OCI-LY3 (cell line): ENCODE measurements at regions not wholly inside any gene's neighbourhood (a gene's known extent, or its start where the extent isn't known, plus 50 kb on each side); places are given as distances from the start of the nearest gene placed in this dataset.

Experiments used
- H2AFZ ChIP-seq: fragments of 200-600, 300-600 bp; shearing (Covaris generic); 2 replicates; pipeline ENCODE4 v1.6.0; 2014; ENCODE audit warnings: antibody characterized with exemption, low read depth, low read length
- H3K27ac ChIP-seq: fragments of 200-600, 300-600 bp; sonication (generic); 2 replicates; pipeline ENCODE4 v1.5.1; 2014; ENCODE audit warnings: mild to moderate bottlenecking, low read length, moderate library complexity, mixed read lengths
- H3K27me3 ChIP-seq: fragments of 200-600, 300-600 bp; sonication (generic); 2 replicates; pipeline ENCODE4 v1.6.1; 2014; ENCODE audit warnings: low read depth, low read length, mixed read lengths
- H3K36me3 ChIP-seq: fragments of 200-600, 300-600 bp; sonication (generic); replicated peaks from 2 replicates; pipeline ENCODE3; 2014; ENCODE audit warnings: low read depth, low read length, mixed read lengths
- H3K4me1 ChIP-seq: fragments of 300-600, 200-600 bp; sonication (generic); 2 replicates; pipeline ENCODE4 v1.6.1; 2014; ENCODE audit warnings: low read length, mixed read lengths
- H3K4me2 ChIP-seq: fragments of 200-600, 300-600 bp; sonication (generic); 2 replicates; pipeline ENCODE4 v1.6.1; 2014; ENCODE audit warnings: low read length, mixed read lengths
- H3K4me3 ChIP-seq: fragments of 300-600, 200-600 bp; sonication (generic); 2 replicates; pipeline ENCODE4 v1.5.1; 2014; ENCODE audit warnings: antibody characterized with exemption, mild to moderate bottlenecking, low read length, moderate library complexity
- H3K79me2 ChIP-seq: fragments of 300-600, 200-600 bp; shearing (Covaris generic); 2 replicates; pipeline ENCODE4 v1.6.1; 2014; ENCODE audit warnings: mild to moderate bottlenecking, low read length, mixed read lengths
- H3K9ac ChIP-seq: fragments of 300-600, 200-600 bp; shearing (Covaris generic); 2 replicates; pipeline ENCODE4 v1.6.0; 2014; ENCODE audit warnings: mild to moderate bottlenecking, low read length, moderate library complexity
- H3K9me3 ChIP-seq: fragments of 200-600, 300-600 bp; shearing (Covaris generic); 2 replicates; pipeline ENCODE4 v1.6.1; 2014; ENCODE audit warnings: low read length, mixed read lengths; ENCODE audit not compliant: insufficient read depth
- H4K20me1 ChIP-seq: fragments of 200-600, 300-600 bp; sonication (generic); 2 replicates; pipeline ENCODE4 v1.6.1; 2016; ENCODE audit warnings: low read length, mixed read lengths; ENCODE audit not compliant: insufficient read depth
- EZH2phosphoT487 ChIP-seq: fragments of 200-600 bp; shearing (Covaris generic); IDR thresholded peaks from 2 replicates; pipeline ENCODE4 v1.6.1; 2018; ENCODE audit warnings: antibody characterized with exemption, mixed run types, low read depth
- TF ChIP-seq, protein P1 (sequence below): fragments of 200-600, 300-600 bp; sonication (generic); IDR thresholded peaks from 2 replicates; pipeline ENCODE4 v1.5.1; 2014; ENCODE audit warnings: antibody characterized with exemption, low read length, low read depth

DNA sequence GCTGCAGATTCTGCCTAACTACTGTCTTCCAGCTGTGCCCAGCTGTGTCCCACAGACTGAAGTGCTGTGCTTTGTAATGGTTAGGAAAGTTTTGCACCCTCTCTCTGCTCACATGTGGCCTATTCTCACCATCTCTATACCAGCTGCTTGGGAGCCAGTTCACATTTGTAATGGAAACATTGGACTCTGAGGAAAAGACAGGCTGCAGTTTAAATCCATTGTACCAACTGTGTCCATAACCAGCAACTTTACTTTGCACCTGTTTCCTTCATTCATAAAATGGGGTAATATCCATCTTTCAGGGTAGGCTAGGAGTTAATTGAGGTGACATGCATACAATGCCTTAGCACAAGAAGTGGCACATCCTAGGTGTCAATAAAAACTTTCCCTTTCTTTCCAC is 344.0 kb downstream of the TNS1 start:
- Histone ChIP-seq H2AFZ (no peak overlapping the region), H3K36me3 (no peaks in the 10 kb centered on the region), H3K27ac (no peak overlapping the region), H4K20me1 (no peaks in the 10 kb centered on the region), H3K4me3 (no peak overlapping the region), H3K9ac (no peak overlapping the region), H3K79me2 (no peaks in the 10 kb centered on the region), H3K27me3 (peaks cover 27% of the 10 kb centered on the region), H3K4me2 (no peak overlapping the region), H3K4me1 (no peaks in the 10 kb centered on the region), H3K9me3 (no peaks in the 10 kb centered on the region)
- no peak for TF ChIP-seq EZH2phosphoT487
- TF ChIP-seq, protein P1, sequence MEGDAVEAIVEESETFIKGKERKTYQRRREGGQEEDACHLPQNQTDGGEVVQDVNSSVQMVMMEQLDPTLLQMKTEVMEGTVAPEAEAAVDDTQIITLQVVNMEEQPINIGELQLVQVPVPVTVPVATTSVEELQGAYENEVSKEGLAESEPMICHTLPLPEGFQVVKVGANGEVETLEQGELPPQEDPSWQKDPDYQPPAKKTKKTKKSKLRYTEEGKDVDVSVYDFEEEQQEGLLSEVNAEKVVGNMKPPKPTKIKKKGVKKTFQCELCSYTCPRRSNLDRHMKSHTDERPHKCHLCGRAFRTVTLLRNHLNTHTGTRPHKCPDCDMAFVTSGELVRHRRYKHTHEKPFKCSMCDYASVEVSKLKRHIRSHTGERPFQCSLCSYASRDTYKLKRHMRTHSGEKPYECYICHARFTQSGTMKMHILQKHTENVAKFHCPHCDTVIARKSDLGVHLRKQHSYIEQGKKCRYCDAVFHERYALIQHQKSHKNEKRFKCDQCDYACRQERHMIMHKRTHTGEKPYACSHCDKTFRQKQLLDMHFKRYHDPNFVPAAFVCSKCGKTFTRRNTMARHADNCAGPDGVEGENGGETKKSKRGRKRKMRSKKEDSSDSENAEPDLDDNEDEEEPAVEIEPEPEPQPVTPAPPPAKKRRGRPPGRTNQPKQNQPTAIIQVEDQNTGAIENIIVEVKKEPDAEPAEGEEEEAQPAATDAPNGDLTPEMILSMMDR, result no peak

GRCh38 chr2:217657252-217657651 is 345.5 kb downstream of the TNS1 start:
- Histone ChIP-seq H3K4me1 (no peaks in the 10 kb centered on the region), H3K9me3 (no peaks in the 10 kb centered on the region), H3K9ac (no peak overlapping the region), H4K20me1 (no peaks in the 10 kb centered on the region), H3K27ac (no peak overlapping the region), H2AFZ (no peak overlapping the region), H3K4me2 (no peak overlapping the region), H3K4me3 (no peak overlapping the region), H3K36me3 (no peaks in the 10 kb centered on the region), H3K27me3 (peaks cover 32% of the 10 kb centered on the region), H3K79me2 (no peaks in the 10 kb centered on the region)
- TF ChIP-seq, protein P1, result no peak

DNA sequence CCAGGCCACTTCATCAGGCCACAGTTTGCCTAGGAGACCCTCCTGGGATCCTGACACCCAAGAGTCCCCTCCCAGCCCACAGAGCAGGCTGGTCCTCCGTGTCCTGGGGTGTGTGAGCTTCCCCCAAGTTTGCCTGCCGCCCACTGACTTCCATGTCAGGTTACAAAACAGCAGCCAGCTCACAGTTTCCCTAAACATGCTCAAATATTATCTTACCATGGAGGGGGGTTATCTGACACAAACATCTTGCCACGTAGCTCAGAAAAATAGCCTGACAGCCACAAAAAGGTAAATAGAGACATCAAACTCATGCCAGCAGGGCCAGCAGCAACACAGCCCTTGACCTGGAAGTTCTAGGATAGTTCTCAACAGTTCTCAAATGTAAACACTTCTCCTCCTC is 346.5 kb downstream of the TNS1 start:
- Histone ChIP-seq H2AFZ (no peak overlapping the region), H3K36me3 (no peaks in the 10 kb centered on the region), H3K9me3 (no peaks in the 10 kb centered on the region), H4K20me1 (no peaks in the 10 kb centered on the region), H3K9ac (no peak overlapping the region), H3K79me2 (no peaks in the 10 kb centered on the region), H3K4me2 (no peak overlapping the region), H3K27me3 (peaks cover 34% of the 10 kb centered on the region), H3K27ac (no peak overlapping the region), H3K4me1 (no peaks in the 10 kb centered on the region), H3K4me3 (no peak overlapping the region)
- TF ChIP-seq, protein P1, result no peak
- no peak for TF ChIP-seq EZH2phosphoT487

- no peaks in the 10 kb centered on the region for H3K9me3 ChIP-seq
- no peaks in the 10 kb centered on the region for H3K4me1 ChIP-seq
- H3K36me3 ChIP-seq, result no peaks in the 10 kb centered on the region
- H2AFZ ChIP-seq, result no peak overlapping the region
- no peak for TF ChIP-seq EZH2phosphoT487
- TF ChIP-seq, protein P1, result no peak
- H3K4me2 ChIP-seq, result no peak overlapping the region
- no peak overlapping the region for H3K9ac ChIP-seq
- H3K4me3 ChIP-seq, result no peak overlapping the region
- no peaks in the 10 kb centered on the region for H3K79me2 ChIP-seq
- no peak overlapping the region for H3K27ac ChIP-seq
- H3K27me3 ChIP-seq, result peaks cover 34% of the 10 kb centered on the region
- H4K20me1 ChIP-seq, result no peaks in the 10 kb centered on the region
Observed at GRCh38 chr2:217655651-217656050, 347.1 kb downstream of the TNS1 start.
